DND-41 (cell line): ENCODE measurements at regions not wholly inside any gene's neighbourhood (a gene's known extent, or its start where the extent isn't known, plus 50 kb on each side); places are given as distances from the start of the nearest gene placed in this dataset.

ENCODE experiments used
- ATAC-seq: fragments of 200-7000 bp; cut with Tn5 transposase; 3 replicates; pipeline ENCODE4 v1.9.1; 2021; ENCODE audit warnings: low read depth; ENCODE audit not compliant: insufficient read depth
- DNase-seq: peaks from one replicate; pipeline ENCODE4 v3.0.0-alpha.2; 2020
- H2AFZ ChIP-seq: 2 replicates; pipeline ENCODE4 v1.6.0; 2012; ENCODE audit warnings: low read depth, low read length
- H3K27ac ChIP-seq: 2 replicates; pipeline ENCODE4 v1.5.1; 2012; ENCODE audit warnings: low read length, inconsistent platforms
- H3K27me3 ChIP-seq: fragments of 200-600 bp; sonication (generic); 2 replicates; pipeline ENCODE4 v1.6.0; 2012; ENCODE audit warnings: low read length, mild to moderate bottlenecking, inconsistent platforms; ENCODE audit not compliant: insufficient read depth, poor library complexity
- H3K36me3 ChIP-seq: 2 replicates; pipeline ENCODE4 v1.5.1; 2012; ENCODE audit warnings: low read length, inconsistent platforms; ENCODE audit not compliant: insufficient read depth
- H3K4me1 ChIP-seq: 2 replicates; pipeline ENCODE4 v1.5.1; 2012; ENCODE audit warnings: mild to moderate bottlenecking, low read length; ENCODE audit not compliant: insufficient read depth
- H3K4me2 ChIP-seq: 2 replicates; pipeline ENCODE4 v1.6.0; 2012; ENCODE audit warnings: mild to moderate bottlenecking, moderate library complexity, low read length, inconsistent platforms; ENCODE audit not compliant: insufficient read depth
- H3K4me3 ChIP-seq, 2 experiments: fragments of 200-600 bp in 1 of 2; shearing (Covaris generic) in 1 of 2; 2 replicates each; pipeline ENCODE4 v1.5.1; 2012 to 2016; ENCODE audit warnings: inconsistent platforms in 2 of 2, low read length in 2 of 2, mild to moderate bottlenecking in 2 of 2, low read depth in 1 of 2, moderate library complexity in 1 of 2
- H3K79me2 ChIP-seq: 2 replicates; pipeline ENCODE4 v1.6.0; 2012; ENCODE audit warnings: low read length, inconsistent platforms; ENCODE audit not compliant: insufficient read depth
- H3K9ac ChIP-seq: 2 replicates; pipeline ENCODE4 v1.6.0; 2012; ENCODE audit warnings: low read depth, mild to moderate bottlenecking, inconsistent platforms, low read length, moderate library complexity
- H3K9me3 ChIP-seq: 2 replicates; pipeline ENCODE4 v1.5.1; 2012; ENCODE audit warnings: low read length, moderate library complexity, mild to moderate bottlenecking, inconsistent platforms; ENCODE audit not compliant: insufficient read depth, severe bottlenecking
- H4K20me1 ChIP-seq: 2 replicates; pipeline ENCODE4 v1.6.0; 2012; ENCODE audit warnings: low read length; ENCODE audit not compliant: insufficient read depth
- EZH2 ChIP-seq: IDR thresholded peaks from 3 replicates; pipeline ENCODE4 v1.6.1; 2012; ENCODE audit warnings: borderline replicate concordance, low read depth, mild to moderate bottlenecking, moderate library complexity, low read length, inconsistent platforms; ENCODE audit not compliant: severe bottlenecking
- TF ChIP-seq, protein P1 (sequence below): IDR thresholded peaks from 2 replicates; pipeline ENCODE4 v1.5.1; 2012; ENCODE audit warnings: borderline replicate concordance, low read length, moderate library complexity, mild to moderate bottlenecking; ENCODE audit not compliant: poor library complexity, severe bottlenecking; ENCODE audit errors: extremely low read depth

DNA sequence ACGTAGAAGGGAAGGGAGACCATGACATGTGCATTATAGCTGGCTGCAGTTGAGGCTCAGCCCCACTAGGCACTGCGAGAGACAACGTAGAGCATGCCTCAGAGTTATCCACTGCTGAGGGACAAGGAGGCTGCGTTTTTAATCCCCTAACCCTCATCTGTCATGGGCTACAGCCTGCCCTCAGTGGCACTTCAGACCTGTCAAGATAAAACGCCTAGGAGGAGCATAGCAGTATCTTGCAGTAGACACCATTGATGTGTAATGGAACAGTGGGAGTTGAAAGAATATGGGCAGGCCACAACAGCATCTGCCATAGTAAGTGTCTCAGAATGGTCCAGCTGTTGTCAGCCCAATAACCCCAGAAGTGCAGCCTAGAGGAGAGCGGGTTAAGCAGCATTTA, 307.0 kb upstream of the PTBP2 start:
- DNase-seq (no peak), ATAC-seq (no peak; the same call in 2 of the 3 replicates)
- H2AFZ ChIP-seq = no peak overlapping the region
- TF ChIP-seq, protein P1, sequence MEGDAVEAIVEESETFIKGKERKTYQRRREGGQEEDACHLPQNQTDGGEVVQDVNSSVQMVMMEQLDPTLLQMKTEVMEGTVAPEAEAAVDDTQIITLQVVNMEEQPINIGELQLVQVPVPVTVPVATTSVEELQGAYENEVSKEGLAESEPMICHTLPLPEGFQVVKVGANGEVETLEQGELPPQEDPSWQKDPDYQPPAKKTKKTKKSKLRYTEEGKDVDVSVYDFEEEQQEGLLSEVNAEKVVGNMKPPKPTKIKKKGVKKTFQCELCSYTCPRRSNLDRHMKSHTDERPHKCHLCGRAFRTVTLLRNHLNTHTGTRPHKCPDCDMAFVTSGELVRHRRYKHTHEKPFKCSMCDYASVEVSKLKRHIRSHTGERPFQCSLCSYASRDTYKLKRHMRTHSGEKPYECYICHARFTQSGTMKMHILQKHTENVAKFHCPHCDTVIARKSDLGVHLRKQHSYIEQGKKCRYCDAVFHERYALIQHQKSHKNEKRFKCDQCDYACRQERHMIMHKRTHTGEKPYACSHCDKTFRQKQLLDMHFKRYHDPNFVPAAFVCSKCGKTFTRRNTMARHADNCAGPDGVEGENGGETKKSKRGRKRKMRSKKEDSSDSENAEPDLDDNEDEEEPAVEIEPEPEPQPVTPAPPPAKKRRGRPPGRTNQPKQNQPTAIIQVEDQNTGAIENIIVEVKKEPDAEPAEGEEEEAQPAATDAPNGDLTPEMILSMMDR = no peak
- TF ChIP-seq EZH2 = no peak
- no peaks in the 10 kb centered on the region for H3K36me3 ChIP-seq
- H3K4me2 ChIP-seq = no peak overlapping the region
- H3K4me1 ChIP-seq = no peaks in the 10 kb centered on the region
- H3K79me2 ChIP-seq = no peaks in the 10 kb centered on the region
- H3K27ac ChIP-seq = no peak overlapping the region
- no peak overlapping the region for H3K9ac ChIP-seq
- no peaks in the 10 kb centered on the region for H3K9me3 ChIP-seq
- no peaks in the 10 kb centered on the region for H3K27me3 ChIP-seq
- no peak overlapping the region for H3K4me3 ChIP-seq
- no peaks in the 10 kb centered on the region for H4K20me1 ChIP-seq

GRCh38 chr1:96416111-96416595, 305.4 kb upstream of the PTBP2 start:
- Histone ChIP-seq H3K9me3 (no peaks in the 10 kb centered on the region), H3K4me2 (no peak overlapping the region), H3K4me3 (no peak overlapping the region), H3K4me1 (no peaks in the 10 kb centered on the region), H3K9ac (no peak overlapping the region), H2AFZ (no peak overlapping the region), H3K36me3 (no peaks in the 10 kb centered on the region), H4K20me1 (no peaks in the 10 kb centered on the region), H3K79me2 (no peaks in the 10 kb centered on the region), H3K27me3 (no peaks in the 10 kb centered on the region), H3K27ac (no peak overlapping the region)
- ATAC-seq = no peak
- DNase-seq = no peak
- TF ChIP-seq EZH2 = no peak
- TF ChIP-seq, protein P1 = no peak

DNA sequence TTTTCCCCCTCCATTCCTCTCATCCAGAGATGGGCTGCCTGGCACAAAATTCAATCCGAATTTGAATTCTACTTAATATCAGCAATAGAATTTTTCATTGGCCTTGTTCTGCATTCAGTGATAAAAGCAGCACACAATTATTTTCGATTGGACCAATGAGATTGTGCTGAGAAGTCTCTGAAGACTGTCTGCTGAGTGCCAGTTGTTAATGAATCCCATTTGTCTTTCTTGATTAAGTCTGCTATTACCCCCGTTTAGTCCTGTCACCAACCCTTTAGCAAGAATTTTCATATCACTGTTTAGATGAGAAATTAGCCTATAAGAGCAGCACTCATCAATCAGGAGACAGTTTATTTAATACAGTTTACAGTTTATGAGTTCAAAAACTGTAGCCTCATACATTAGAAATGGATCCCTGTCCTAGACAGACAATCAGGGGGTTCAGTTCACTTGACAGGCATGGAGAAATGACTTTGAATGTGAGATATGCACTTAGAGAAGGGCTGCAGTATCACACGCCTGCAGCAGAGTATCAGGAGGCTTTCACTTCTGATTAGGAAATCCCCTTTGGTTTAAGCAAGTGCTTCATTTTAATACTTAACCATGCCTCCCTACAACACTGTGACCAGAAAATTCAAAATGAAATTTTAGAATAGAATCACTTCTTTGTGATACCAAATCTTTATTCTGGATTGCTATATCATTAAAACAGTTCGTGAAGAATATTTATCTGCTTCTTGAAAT, 304.7 kb upstream of the PTBP2 start:
- Histone ChIP-seq H3K9ac (no peak overlapping the region), H3K4me2 (no peak overlapping the region)

More for the DNA sequence above, 304.7 kb upstream of the PTBP2 start:
- Histone ChIP-seq H3K4me3 (no peak overlapping the region), H3K9me3 (no peaks in the 10 kb centered on the region), H3K36me3 (no peaks in the 10 kb centered on the region), H3K4me1 (no peaks in the 10 kb centered on the region), H3K79me2 (no peaks in the 10 kb centered on the region), H2AFZ (no peak overlapping the region), H4K20me1 (no peaks in the 10 kb centered on the region), H3K27ac (no peak overlapping the region), H3K27me3 (no peaks in the 10 kb centered on the region)
- ATAC-seq (no peak), DNase-seq (no peak)
- TF ChIP-seq EZH2 = no peak
- TF ChIP-seq, protein P1 = no peak
